ENCODE measurements at regions not wholly inside any gene's neighbourhood (a gene's known extent, or its start where the extent isn't known, plus 50 kb on each side); places are given as distances from the start of the nearest gene placed in this dataset.

DNA sequence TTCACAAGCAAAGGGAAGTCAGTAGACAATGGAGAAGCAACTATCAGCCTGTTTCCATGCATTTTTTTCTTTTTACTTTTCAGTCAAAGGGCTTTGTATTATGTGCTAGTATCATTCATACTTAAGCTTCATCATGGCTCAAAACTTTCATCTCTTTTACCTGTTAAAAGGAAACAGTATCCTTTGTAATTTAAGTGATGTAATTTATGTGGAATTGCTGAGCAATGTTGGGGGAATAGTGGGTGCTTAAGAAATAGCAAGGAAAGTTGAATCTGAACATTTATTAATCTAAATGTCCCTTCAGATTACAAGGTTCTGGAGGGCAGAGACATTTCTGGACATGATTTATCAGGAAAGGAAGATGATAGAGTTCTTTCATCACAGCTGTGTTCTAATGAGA is 915.3 kb downstream of the VRK1 start:
- TF ChIP-seq POLR2AphosphoS5 (IDR thresholded peaks at IDR 0.05) (no peak), POLR2A (IDR thresholded peaks at IDR 0.05) (no peak)
- TF ChIP-seq, protein P1, sequence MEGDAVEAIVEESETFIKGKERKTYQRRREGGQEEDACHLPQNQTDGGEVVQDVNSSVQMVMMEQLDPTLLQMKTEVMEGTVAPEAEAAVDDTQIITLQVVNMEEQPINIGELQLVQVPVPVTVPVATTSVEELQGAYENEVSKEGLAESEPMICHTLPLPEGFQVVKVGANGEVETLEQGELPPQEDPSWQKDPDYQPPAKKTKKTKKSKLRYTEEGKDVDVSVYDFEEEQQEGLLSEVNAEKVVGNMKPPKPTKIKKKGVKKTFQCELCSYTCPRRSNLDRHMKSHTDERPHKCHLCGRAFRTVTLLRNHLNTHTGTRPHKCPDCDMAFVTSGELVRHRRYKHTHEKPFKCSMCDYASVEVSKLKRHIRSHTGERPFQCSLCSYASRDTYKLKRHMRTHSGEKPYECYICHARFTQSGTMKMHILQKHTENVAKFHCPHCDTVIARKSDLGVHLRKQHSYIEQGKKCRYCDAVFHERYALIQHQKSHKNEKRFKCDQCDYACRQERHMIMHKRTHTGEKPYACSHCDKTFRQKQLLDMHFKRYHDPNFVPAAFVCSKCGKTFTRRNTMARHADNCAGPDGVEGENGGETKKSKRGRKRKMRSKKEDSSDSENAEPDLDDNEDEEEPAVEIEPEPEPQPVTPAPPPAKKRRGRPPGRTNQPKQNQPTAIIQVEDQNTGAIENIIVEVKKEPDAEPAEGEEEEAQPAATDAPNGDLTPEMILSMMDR (IDR thresholded peaks at IDR 0.05), result no peak

All from breast epithelium (tissue), 3 donors.